DND-41 (cell line): ENCODE measurements at regions not wholly inside any gene's neighbourhood (a gene's known extent, or its start where the extent isn't known, plus 50 kb on each side); places are given as distances from the start of the nearest gene placed in this dataset.

Experiments used
- CTCF ChIP-seq: IDR thresholded peaks from 2 replicates; pipeline ENCODE4 v1.5.1; 2012; ENCODE audit warnings: borderline replicate concordance, low read length, moderate library complexity, mild to moderate bottlenecking; ENCODE audit not compliant: poor library complexity, severe bottlenecking; ENCODE audit errors: extremely low read depth
- EZH2 ChIP-seq: IDR thresholded peaks from 3 replicates; pipeline ENCODE4 v1.6.1; 2012; ENCODE audit warnings: borderline replicate concordance, low read depth, mild to moderate bottlenecking, moderate library complexity, low read length, inconsistent platforms; ENCODE audit not compliant: severe bottlenecking

- TF ChIP-seq CTCF (no peak), EZH2 (no peak)
Measured at GRCh38 chr13:97798836-97799235, 154.6 kb upstream of the IPO5 start.
